DND-41 (cell line): ENCODE measurements at regions not wholly inside any gene's neighbourhood (a gene's known extent, or its start where the extent isn't known, plus 50 kb on each side); places are given as distances from the start of the nearest gene placed in this dataset.

ENCODE experiments used
- ATAC-seq: fragments of 200-7000 bp; cut with Tn5 transposase; 3 replicates; pipeline ENCODE4 v1.9.1; 2021; ENCODE audit warnings: low read depth; ENCODE audit not compliant: insufficient read depth
- DNase-seq: peaks from one replicate; pipeline ENCODE4 v3.0.0-alpha.2; 2020
- H2AFZ ChIP-seq: 2 replicates; pipeline ENCODE4 v1.6.0; 2012; ENCODE audit warnings: low read depth, low read length
- H3K27ac ChIP-seq: 2 replicates; pipeline ENCODE4 v1.5.1; 2012; ENCODE audit warnings: low read length, inconsistent platforms
- H3K27me3 ChIP-seq: fragments of 200-600 bp; sonication (generic); 2 replicates; pipeline ENCODE4 v1.6.0; 2012; ENCODE audit warnings: low read length, mild to moderate bottlenecking, inconsistent platforms; ENCODE audit not compliant: insufficient read depth, poor library complexity
- H3K36me3 ChIP-seq: 2 replicates; pipeline ENCODE4 v1.5.1; 2012; ENCODE audit warnings: low read length, inconsistent platforms; ENCODE audit not compliant: insufficient read depth
- H3K4me1 ChIP-seq: 2 replicates; pipeline ENCODE4 v1.5.1; 2012; ENCODE audit warnings: mild to moderate bottlenecking, low read length; ENCODE audit not compliant: insufficient read depth
- H3K4me2 ChIP-seq: 2 replicates; pipeline ENCODE4 v1.6.0; 2012; ENCODE audit warnings: mild to moderate bottlenecking, moderate library complexity, low read length, inconsistent platforms; ENCODE audit not compliant: insufficient read depth
- H3K4me3 ChIP-seq, 2 experiments: fragments of 200-600 bp in 1 of 2; shearing (Covaris generic) in 1 of 2; 2 replicates each; pipeline ENCODE4 v1.5.1; 2012 to 2016; ENCODE audit warnings: inconsistent platforms in 2 of 2, low read length in 2 of 2, mild to moderate bottlenecking in 2 of 2, low read depth in 1 of 2, moderate library complexity in 1 of 2
- H3K79me2 ChIP-seq: 2 replicates; pipeline ENCODE4 v1.6.0; 2012; ENCODE audit warnings: low read length, inconsistent platforms; ENCODE audit not compliant: insufficient read depth
- H3K9ac ChIP-seq: 2 replicates; pipeline ENCODE4 v1.6.0; 2012; ENCODE audit warnings: low read depth, mild to moderate bottlenecking, inconsistent platforms, low read length, moderate library complexity
- H3K9me3 ChIP-seq: 2 replicates; pipeline ENCODE4 v1.5.1; 2012; ENCODE audit warnings: low read length, moderate library complexity, mild to moderate bottlenecking, inconsistent platforms; ENCODE audit not compliant: insufficient read depth, severe bottlenecking
- H4K20me1 ChIP-seq: 2 replicates; pipeline ENCODE4 v1.6.0; 2012; ENCODE audit warnings: low read length; ENCODE audit not compliant: insufficient read depth
- EZH2 ChIP-seq: IDR thresholded peaks from 3 replicates; pipeline ENCODE4 v1.6.1; 2012; ENCODE audit warnings: borderline replicate concordance, low read depth, mild to moderate bottlenecking, moderate library complexity, low read length, inconsistent platforms; ENCODE audit not compliant: severe bottlenecking
- TF ChIP-seq, protein P1 (sequence below): IDR thresholded peaks from 2 replicates; pipeline ENCODE4 v1.5.1; 2012; ENCODE audit warnings: borderline replicate concordance, low read length, moderate library complexity, mild to moderate bottlenecking; ENCODE audit not compliant: poor library complexity, severe bottlenecking; ENCODE audit errors: extremely low read depth

GRCh38 chr1:98205291-98206017, 284.6 kb upstream of the DPYD start:
- no peak overlapping the region for H2AFZ ChIP-seq
- no peaks in the 10 kb centered on the region for H3K27me3 ChIP-seq
- H3K79me2 ChIP-seq = no peaks in the 10 kb centered on the region
- ATAC-seq = no peak
- no peak overlapping the region for H3K4me2 ChIP-seq
- no peaks in the 10 kb centered on the region for H4K20me1 ChIP-seq
- H3K4me3 ChIP-seq = no peak overlapping the region
- H3K27ac ChIP-seq = no peak overlapping the region; the same call in 1 of the 2 replicates
- H3K36me3 ChIP-seq = no peaks in the 10 kb centered on the region
- H3K9ac ChIP-seq = no peak overlapping the region
- H3K9me3 ChIP-seq = no peaks in the 10 kb centered on the region
- no peak for DNase-seq
- no peak for TF ChIP-seq EZH2
- TF ChIP-seq, protein P1, sequence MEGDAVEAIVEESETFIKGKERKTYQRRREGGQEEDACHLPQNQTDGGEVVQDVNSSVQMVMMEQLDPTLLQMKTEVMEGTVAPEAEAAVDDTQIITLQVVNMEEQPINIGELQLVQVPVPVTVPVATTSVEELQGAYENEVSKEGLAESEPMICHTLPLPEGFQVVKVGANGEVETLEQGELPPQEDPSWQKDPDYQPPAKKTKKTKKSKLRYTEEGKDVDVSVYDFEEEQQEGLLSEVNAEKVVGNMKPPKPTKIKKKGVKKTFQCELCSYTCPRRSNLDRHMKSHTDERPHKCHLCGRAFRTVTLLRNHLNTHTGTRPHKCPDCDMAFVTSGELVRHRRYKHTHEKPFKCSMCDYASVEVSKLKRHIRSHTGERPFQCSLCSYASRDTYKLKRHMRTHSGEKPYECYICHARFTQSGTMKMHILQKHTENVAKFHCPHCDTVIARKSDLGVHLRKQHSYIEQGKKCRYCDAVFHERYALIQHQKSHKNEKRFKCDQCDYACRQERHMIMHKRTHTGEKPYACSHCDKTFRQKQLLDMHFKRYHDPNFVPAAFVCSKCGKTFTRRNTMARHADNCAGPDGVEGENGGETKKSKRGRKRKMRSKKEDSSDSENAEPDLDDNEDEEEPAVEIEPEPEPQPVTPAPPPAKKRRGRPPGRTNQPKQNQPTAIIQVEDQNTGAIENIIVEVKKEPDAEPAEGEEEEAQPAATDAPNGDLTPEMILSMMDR = no peak
- H3K4me1 ChIP-seq = no peaks in the 10 kb centered on the region

- no peak for ATAC-seq
- Histone ChIP-seq H3K4me1 (no peaks in the 10 kb centered on the region), H4K20me1 (no peaks in the 10 kb centered on the region), H3K4me3 (no peak overlapping the region), H3K27me3 (no peaks in the 10 kb centered on the region), H3K36me3 (no peaks in the 10 kb centered on the region), H3K9me3 (no peaks in the 10 kb centered on the region), H2AFZ (no peak overlapping the region), H3K9ac (no peak overlapping the region), H3K27ac (no peak overlapping the region), H3K4me2 (no peak overlapping the region), H3K79me2 (no peaks in the 10 kb centered on the region)
- no peak for DNase-seq
- TF ChIP-seq, protein P1 = no peak
- no peak for TF ChIP-seq EZH2
These were observed 282.6 kb upstream of the DPYD start for GRCh38 chr1:98203466-98203865.

DNA sequence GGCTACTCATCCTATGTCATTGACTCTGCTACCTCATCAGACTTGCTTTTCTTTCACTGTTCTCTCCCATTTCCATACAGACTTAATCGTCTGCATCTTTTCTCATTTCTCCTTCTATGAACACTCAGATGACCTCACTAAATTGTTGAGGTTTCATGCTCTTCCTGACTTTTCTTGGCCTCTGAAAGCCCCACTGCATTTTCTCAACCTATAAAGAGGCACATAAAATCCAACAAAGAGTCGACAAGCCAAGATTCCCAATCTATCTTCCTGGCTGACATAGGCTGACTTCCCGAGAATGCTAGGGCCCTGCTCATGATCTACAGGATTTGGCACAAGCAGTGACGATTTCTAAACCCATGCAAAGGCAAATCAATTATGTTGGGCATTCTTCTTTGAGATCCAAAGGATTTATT, 280.8 kb upstream of the DPYD start:
- no peak for DNase-seq
- Histone ChIP-seq H3K27me3 (no peaks in the 10 kb centered on the region), H3K4me2 (no peak overlapping the region), H3K27ac (no peak overlapping the region), H3K36me3 (no peaks in the 10 kb centered on the region), H3K9me3 (no peaks in the 10 kb centered on the region), H3K4me3 (no peak overlapping the region), H3K4me1 (no peaks in the 10 kb centered on the region), H4K20me1 (no peaks in the 10 kb centered on the region), H2AFZ (no peak overlapping the region), H3K79me2 (no peaks in the 10 kb centered on the region), H3K9ac (no peak overlapping the region)
- no peak for ATAC-seq
- TF ChIP-seq EZH2 = no peak
- TF ChIP-seq, protein P1 = no peak
